Progenitor cell of endocrine pancreas (in vitro differentiated cells): ENCODE measurements at regions not wholly inside any gene's neighbourhood (a gene's known extent, or its start where the extent isn't known, plus 50 kb on each side); places are given as distances from the start of the nearest gene placed in this dataset.

Experiments
- DNase-seq: peaks from one replicate; pipeline ENCODE4 v3.0.0; 2021; ENCODE audit warnings: low spot score; ENCODE audit not compliant: unreplicated experiment
- H3K27ac Mint-ChIP-seq: 2 replicates; pipeline ENCODE4 v1.8.0; 2021; ENCODE audit warnings: mild to moderate bottlenecking, moderate library complexity, mixed read lengths
- H3K27me3 Mint-ChIP-seq: 2 replicates; pipeline ENCODE4 v1.8.0; 2021; ENCODE audit warnings: mixed read lengths
- H3K36me3 Mint-ChIP-seq: 2 replicates; pipeline ENCODE4 v1.8.0; 2022; ENCODE audit warnings: mixed read lengths; ENCODE audit not compliant: insufficient read depth
- H3K4me1 Mint-ChIP-seq: 2 replicates; pipeline ENCODE4 v1.8.0; 2021; ENCODE audit warnings: low read depth, mixed read lengths
- H3K4me3 Mint-ChIP-seq: 2 replicates; pipeline ENCODE4 v1.8.0; 2021; ENCODE audit warnings: low read depth, mild to moderate bottlenecking, moderate library complexity, mixed read lengths
- H3K9me3 Mint-ChIP-seq: 2 replicates; pipeline ENCODE4 v1.8.0; 2021; ENCODE audit warnings: low read depth, mixed read lengths
- TF ChIP-seq, protein P1 (sequence below): fragments of 200-600 bp; sonication (generic); IDR thresholded peaks from one replicate; pipeline ENCODE4 v1.5.0; 2021; ENCODE audit warnings: antibody characterized with exemption, mild to moderate bottlenecking; ENCODE audit not compliant: unreplicated experiment

DNA sequence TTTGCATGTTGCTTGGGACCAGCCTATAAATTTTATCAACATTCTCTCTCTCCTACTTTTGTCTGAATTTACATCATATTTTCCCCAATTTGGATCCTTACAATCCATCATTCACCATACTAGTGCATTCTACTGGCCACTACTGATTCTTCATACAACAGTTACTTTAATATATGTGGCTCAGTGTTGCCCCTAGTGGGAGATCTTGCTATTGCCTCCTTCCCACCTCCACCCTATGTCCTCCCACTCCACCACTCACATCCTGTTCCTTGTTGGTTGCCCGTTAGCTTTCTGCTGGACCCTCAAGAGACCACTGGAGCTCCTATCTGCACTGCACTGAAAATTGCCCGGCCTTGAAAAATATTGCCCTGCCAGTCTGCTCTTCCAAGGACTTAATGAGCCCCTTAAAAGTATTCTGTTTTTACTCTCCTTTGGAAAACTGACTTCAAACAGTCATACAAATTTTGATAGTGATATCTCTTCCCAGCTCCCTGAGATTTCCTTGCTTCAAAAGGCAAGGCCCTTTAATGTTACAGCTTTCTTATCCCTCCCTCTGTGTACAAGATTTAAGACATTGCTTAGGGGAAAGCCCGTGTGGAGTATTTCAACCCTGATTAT is 243.2 kb upstream of the TMEM229A start:
- Mint-ChIP-seq H3K27ac (no peak overlapping the region), H3K27me3 (no peaks in the 10 kb centered on the region), H3K4me1 (no peaks in the 10 kb centered on the region), H3K4me3 (no peak overlapping the region), H3K9me3 (no peaks in the 10 kb centered on the region), H3K36me3 (no peaks in the 10 kb centered on the region)
- DNase-seq: peak; percentile 17
- TF ChIP-seq, protein P1, sequence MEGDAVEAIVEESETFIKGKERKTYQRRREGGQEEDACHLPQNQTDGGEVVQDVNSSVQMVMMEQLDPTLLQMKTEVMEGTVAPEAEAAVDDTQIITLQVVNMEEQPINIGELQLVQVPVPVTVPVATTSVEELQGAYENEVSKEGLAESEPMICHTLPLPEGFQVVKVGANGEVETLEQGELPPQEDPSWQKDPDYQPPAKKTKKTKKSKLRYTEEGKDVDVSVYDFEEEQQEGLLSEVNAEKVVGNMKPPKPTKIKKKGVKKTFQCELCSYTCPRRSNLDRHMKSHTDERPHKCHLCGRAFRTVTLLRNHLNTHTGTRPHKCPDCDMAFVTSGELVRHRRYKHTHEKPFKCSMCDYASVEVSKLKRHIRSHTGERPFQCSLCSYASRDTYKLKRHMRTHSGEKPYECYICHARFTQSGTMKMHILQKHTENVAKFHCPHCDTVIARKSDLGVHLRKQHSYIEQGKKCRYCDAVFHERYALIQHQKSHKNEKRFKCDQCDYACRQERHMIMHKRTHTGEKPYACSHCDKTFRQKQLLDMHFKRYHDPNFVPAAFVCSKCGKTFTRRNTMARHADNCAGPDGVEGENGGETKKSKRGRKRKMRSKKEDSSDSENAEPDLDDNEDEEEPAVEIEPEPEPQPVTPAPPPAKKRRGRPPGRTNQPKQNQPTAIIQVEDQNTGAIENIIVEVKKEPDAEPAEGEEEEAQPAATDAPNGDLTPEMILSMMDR: peak; percentile 58

DNA sequence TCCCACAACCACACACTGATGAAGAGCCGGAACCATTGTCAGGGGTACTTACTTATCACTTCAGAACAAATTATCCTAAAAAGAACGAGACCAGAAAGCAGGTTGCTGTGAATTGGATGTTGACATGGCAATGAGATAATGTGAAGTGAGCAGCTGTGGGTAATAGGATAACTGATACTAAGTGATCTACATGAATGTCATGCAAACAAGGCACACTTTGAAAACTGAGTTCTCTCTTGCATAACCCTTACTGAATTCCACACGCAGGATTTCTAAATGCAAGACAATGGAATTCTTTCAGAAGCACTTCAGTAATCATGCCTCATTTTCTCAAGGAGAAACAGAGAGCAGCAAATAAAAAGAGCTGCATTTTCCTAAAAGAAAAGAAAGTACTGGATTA is 242.5 kb upstream of the TMEM229A start:
- no peaks in the 10 kb centered on the region for H3K36me3 Mint-ChIP-seq
- H3K4me3 Mint-ChIP-seq: no peak overlapping the region
- no peak for DNase-seq
- H3K27me3 Mint-ChIP-seq: no peaks in the 10 kb centered on the region
- no peaks in the 10 kb centered on the region for H3K9me3 Mint-ChIP-seq
- TF ChIP-seq, protein P1: no peak
- no peaks in the 10 kb centered on the region for H3K4me1 Mint-ChIP-seq
- peak overlapping the region; percentile 22 for H3K27ac Mint-ChIP-seq

- Mint-ChIP-seq H3K4me3 (no peak overlapping the region), H3K9me3 (no peaks in the 10 kb centered on the region), H3K36me3 (no peaks in the 10 kb centered on the region), H3K27me3 (no peaks in the 10 kb centered on the region), H3K4me1 (no peaks in the 10 kb centered on the region), H3K27ac (no peak overlapping the region)
- no peak for DNase-seq
- TF ChIP-seq, protein P1: no peak
Observed at GRCh38 chr7:124269774-124270173, 236.9 kb upstream of the TMEM229A start.

GRCh38 chr7:124267154-124267553 is 234.3 kb upstream of the TMEM229A start:
- Mint-ChIP-seq H3K9me3 (no peaks in the 10 kb centered on the region), H3K36me3 (no peaks in the 10 kb centered on the region), H3K27me3 (no peaks in the 10 kb centered on the region), H3K27ac (no peak overlapping the region), H3K4me3 (no peak overlapping the region), H3K4me1 (no peaks in the 10 kb centered on the region)
- DNase-seq: no peak
- TF ChIP-seq, protein P1: no peak

GRCh38 chr7:124263232-124263827 is 230.5 kb upstream of the TMEM229A start:
- peaks cover 2% of the 10 kb centered on the region for H3K4me1 Mint-ChIP-seq
- peak overlapping the region; percentile 53 for H3K27ac Mint-ChIP-seq
- TF ChIP-seq, protein P1: no peak
- no peaks in the 10 kb centered on the region for H3K36me3 Mint-ChIP-seq
- no peaks in the 10 kb centered on the region for H3K27me3 Mint-ChIP-seq
- H3K4me3 Mint-ChIP-seq: no peak overlapping the region
- no peak for DNase-seq
- no peaks in the 10 kb centered on the region for H3K9me3 Mint-ChIP-seq
